ENCODE measurements at regions not wholly inside any gene's neighbourhood (a gene's known extent, or its start where the extent isn't known, plus 50 kb on each side); places are given as distances from the start of the nearest gene placed in this dataset.

DNA sequence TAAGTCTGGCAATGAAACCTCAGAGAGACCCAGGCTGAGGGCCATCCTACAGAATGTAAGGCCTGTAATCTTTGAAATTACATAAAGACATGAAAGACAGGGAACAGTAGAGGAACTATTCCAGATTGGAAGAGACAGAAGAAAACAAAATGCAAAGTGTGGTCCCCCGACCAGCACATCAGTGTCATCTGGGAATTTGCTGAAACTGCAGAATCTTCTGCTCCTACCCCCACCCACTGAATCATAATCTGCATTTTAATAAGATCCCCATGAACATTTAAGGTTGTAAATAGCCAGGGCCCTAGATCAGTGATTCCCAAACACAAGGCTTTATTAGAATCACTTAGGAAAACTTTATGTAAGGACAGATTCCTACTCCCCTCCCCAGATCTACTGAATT lies 154.4 kb downstream of the NOC3L start:
- DNase-seq (ENCODE audit: low spot score) = no peak
- no peak for ATAC-seq (ENCODE audit: low FRiP score)
- TF ChIP-seq, protein P1, sequence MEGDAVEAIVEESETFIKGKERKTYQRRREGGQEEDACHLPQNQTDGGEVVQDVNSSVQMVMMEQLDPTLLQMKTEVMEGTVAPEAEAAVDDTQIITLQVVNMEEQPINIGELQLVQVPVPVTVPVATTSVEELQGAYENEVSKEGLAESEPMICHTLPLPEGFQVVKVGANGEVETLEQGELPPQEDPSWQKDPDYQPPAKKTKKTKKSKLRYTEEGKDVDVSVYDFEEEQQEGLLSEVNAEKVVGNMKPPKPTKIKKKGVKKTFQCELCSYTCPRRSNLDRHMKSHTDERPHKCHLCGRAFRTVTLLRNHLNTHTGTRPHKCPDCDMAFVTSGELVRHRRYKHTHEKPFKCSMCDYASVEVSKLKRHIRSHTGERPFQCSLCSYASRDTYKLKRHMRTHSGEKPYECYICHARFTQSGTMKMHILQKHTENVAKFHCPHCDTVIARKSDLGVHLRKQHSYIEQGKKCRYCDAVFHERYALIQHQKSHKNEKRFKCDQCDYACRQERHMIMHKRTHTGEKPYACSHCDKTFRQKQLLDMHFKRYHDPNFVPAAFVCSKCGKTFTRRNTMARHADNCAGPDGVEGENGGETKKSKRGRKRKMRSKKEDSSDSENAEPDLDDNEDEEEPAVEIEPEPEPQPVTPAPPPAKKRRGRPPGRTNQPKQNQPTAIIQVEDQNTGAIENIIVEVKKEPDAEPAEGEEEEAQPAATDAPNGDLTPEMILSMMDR (IDR thresholded peaks at IDR 0.05) = no peak

DNA sequence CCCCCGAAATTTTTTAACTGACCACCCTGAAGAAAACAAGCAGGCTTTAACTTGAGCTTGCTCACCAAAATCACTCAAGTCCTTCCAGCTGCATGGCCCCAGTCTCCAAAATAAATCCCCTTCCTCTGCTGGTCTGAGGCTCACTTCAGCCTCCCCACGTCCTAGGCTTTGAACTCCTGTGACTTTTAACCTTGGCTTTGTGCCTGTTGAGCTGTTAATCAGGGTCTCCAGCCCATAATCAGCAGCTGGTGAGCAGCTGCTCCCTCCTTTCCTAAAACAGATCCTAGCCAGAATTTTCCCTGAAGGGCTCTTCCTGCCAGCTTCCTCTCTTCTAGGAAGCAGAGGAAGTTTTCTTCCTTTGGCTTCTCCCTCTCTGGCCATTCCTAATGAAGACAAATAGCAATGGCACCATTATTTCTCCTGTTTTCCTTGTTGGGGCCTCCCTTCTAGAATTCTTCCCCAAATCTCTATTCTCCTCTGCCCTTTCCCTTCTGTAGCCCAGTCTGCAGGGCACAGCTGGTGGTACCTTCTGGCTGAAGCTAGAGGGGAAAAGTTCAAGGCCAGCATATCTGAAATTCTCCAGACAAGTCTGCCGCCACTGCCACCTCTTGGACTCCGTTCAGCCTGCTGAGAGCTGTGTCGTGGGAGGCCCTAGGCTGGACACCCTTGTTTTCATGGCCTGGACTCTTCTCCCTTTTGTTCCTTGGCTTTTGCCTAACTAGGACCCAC lies 152.1 kb downstream of the NOC3L start:
- ATAC-seq (ENCODE audit: low FRiP score) = no peak
- TF ChIP-seq, protein P1 (IDR thresholded peaks at IDR 0.05) = no peak

DNA sequence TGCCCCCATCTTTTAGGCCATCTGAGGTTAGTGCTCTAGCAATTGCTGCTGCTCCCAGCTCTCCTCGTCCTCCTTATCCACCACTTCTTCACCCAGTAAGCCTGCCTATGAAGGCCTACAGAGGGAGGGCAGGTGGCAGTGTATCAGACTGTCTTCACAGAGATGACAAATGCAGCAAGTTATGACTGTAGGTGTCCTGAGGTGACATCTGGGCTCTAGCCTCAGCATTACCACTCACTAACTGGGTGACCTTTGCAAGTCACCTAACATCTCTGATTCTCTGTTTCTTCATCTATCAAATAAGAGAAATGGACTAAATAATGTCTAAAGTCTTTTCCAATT lies 151.6 kb downstream of the NOC3L start:
- DNase-seq (ENCODE audit: low spot score) = no peak
- ATAC-seq (ENCODE audit: low FRiP score) = no peak
- TF ChIP-seq, protein P1 (IDR thresholded peaks at IDR 0.05) = no peak

More for the DNA sequence above, 152.1 kb downstream of the NOC3L start:
- no peak for DNase-seq (ENCODE audit: low spot score)

DNA sequence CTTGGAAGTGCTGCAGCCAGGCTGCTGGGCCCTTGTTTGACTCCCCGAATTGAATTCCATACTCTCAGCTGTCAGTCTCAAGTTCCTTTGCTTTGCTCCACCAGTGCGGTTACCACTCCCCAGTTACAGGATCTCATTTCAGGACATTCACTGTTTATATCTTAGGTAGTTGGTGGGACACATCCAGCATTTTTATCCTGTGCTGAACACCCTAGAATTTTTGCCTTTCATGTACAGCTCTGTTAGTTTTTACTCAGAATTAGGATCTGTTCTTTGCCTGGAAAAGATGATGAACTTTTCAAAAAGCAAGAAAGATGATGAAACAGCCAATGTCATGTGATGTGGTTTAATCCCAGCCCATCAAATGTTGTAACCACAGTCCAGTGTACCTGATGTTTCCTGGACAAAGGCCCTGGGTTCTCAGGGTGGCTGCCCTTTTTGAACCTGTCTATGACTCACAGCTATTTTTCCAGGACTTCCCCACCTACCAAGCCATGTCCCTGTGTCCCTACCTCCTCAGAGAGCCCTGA lies 149.7 kb downstream of the NOC3L start:
- peak; percentile 80 for ATAC-seq (ENCODE audit: low FRiP score)
- DNase-seq (ENCODE audit: low spot score) = no peak
- TF ChIP-seq, protein P1 (IDR thresholded peaks at IDR 0.05) = no peak

DNA sequence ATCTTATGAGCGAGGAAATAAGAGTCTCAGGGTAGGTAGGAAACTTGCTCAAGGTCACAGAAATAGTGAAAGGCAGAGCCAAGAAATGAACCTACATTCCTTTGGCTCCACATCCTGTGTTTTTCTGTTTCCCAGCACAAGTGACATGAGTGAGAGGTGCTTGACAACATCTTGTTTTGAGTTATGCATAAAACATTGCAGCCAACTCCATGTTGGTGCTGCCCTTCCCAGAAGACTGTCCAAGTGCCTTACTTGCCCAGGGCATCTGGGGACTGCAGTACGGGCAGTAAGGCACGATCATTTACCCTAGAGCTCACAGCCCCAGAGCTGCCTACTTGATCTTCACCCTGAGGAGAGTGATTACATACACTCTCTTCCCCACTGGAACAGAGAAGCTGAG lies 148.8 kb downstream of the NOC3L start:
- TF ChIP-seq, protein P1 (IDR thresholded peaks at IDR 0.05) = no peak
- no peak for ATAC-seq (ENCODE audit: low FRiP score)
- no peak for DNase-seq (ENCODE audit: low spot score)

DNA sequence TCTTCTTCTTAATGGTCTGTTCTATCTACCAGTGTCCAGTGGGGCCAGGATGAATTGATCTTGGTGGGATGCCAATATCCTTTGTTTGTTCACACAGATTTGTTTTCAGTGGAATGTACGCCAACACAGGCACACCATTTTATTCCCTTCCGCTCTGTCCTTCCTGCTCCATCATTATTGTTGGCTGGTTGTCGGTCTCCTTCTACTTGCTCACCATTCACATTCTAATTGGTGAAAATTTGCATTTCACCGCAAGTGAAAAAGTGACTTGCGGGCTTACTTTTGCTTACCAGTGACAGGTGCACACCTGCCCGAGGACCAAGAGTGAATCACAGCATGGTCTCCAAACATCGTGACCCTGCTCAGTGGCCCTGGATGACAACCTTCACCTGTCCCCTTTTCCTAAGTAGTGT lies 148.3 kb downstream of the NOC3L start:
- no peak for DNase-seq (ENCODE audit: low spot score)
- ATAC-seq (ENCODE audit: low FRiP score) = no peak
- TF ChIP-seq, protein P1 (IDR thresholded peaks at IDR 0.05) = no peak

DNA sequence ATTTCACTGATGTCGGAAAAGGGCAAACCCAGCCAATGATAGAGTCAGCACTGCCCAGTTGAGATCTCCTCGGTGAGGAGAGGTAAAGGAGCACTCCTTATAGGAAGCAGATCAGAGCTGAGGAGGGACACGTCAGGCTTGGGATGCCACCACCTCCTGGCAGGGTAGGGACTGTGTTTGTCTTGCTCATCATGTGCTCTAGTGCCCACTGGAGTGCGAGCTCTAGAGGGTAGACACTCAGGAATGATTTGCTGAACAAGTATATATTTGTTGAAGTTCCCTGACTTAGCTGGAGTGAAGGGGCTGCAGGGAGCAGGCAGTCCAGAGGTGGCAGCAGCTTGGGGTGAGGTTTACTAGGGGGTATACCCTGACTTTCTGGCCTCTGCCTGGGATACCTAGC lies 146.5 kb downstream of the NOC3L start:
- DNase-seq (ENCODE audit: low spot score) (no peak), ATAC-seq (ENCODE audit: low FRiP score) (no peak)
- TF ChIP-seq, protein P1 (IDR thresholded peaks at IDR 0.05) = no peak

Data from omental fat pad (tissue), 3 donors.